GM13977 (cell line): ENCODE measurements at regions not wholly inside any gene's neighbourhood (a gene's known extent, or its start where the extent isn't known, plus 50 kb on each side); places are given as distances from the start of the nearest gene placed in this dataset.

ENCODE experiments used
- DNase-seq: peaks from one replicate; pipeline ENCODE4 v3.0.0; 2012; ENCODE audit warnings: low spot score
- in situ Hi-C: fragments of 300-500 bp; cut with MboI; formaldehyde crosslinking; loops from one replicate; pipeline ENCODE4 v1.12.0; 2022; ENCODE audit warnings: low sequenced_read_pairs, low pct_unique_long_range_greater_than_20kb, mixed read lengths, inconsistent platforms; ENCODE audit not compliant: unreplicated experiment
- TF ChIP-seq, protein P1 (sequence below): IDR thresholded peaks from 2 replicates; pipeline ENCODE4 v1.5.1; 2012; ENCODE audit warnings: mild to moderate bottlenecking, control low read depth; ENCODE audit not compliant: insufficient read depth; ENCODE audit errors: extremely low read depth, missing control alignments

DNA sequence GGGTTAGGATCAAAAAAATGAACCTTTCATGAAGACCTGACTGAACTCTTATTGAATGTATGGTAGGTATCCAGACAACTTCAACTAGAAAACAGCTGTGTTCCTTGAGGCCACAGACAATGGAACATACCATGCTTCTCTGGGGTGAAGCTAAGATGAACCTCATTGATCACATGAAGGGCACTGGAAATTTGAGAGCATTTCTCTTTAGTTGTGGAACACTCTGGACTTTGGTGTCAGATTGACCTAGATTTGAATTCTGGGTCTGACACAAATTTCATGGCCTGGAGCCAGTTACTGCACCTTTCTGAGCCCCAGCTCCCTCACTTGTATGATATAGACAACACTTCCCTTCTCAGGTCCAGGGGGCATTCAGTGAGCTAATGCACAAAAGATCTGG, 411.2 kb upstream of the ID2 start:
- DNase-seq, result no peak
- in situ Hi-C loops, result no loop called here
- TF ChIP-seq, protein P1, sequence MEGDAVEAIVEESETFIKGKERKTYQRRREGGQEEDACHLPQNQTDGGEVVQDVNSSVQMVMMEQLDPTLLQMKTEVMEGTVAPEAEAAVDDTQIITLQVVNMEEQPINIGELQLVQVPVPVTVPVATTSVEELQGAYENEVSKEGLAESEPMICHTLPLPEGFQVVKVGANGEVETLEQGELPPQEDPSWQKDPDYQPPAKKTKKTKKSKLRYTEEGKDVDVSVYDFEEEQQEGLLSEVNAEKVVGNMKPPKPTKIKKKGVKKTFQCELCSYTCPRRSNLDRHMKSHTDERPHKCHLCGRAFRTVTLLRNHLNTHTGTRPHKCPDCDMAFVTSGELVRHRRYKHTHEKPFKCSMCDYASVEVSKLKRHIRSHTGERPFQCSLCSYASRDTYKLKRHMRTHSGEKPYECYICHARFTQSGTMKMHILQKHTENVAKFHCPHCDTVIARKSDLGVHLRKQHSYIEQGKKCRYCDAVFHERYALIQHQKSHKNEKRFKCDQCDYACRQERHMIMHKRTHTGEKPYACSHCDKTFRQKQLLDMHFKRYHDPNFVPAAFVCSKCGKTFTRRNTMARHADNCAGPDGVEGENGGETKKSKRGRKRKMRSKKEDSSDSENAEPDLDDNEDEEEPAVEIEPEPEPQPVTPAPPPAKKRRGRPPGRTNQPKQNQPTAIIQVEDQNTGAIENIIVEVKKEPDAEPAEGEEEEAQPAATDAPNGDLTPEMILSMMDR, result no peak

DNA sequence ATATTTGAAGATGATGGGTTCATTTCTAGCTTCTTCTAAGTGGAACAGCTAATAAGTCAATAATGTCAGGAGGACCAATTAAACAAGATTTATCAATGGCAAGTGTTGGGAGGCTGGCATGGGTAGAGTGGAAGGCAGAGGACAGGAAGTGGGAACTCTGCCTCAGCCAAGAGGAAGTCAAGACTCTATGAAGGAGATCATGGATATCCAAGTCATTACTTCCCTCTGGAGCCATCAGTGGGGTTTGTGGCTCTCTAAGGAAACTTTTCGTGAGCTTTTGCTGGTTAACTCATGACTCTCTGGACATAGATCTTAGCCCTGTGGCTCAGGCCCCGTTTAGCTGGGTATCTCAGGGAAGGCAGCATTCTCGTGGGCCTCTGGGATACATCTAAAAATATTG, 410.4 kb upstream of the ID2 start:
- TF ChIP-seq, protein P1, result no peak
- DNase-seq, result no peak
- in situ Hi-C loops, result no loop called here

DNA sequence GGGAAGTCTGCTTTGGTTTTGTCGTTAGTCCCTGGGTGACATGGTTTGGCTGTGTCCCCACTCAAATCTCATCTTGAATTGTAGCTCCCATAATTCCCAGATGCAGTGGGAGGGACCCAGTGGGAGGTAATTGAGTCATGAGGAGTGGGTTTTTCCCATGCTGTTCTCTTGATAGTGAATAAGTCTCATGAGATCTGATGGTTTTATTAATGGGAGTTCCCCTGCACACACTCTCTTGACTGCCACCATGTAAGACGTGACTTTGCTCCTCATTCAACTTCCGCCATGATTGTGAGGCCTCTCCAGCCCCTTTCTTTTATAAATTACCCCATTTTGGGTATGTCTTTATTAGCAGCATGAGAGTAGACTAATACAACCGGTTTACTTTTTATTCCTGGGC, 405.8 kb upstream of the ID2 start:
- in situ Hi-C loops, result no loop called here
- DNase-seq, result no peak
- TF ChIP-seq, protein P1, result no peak

DNA sequence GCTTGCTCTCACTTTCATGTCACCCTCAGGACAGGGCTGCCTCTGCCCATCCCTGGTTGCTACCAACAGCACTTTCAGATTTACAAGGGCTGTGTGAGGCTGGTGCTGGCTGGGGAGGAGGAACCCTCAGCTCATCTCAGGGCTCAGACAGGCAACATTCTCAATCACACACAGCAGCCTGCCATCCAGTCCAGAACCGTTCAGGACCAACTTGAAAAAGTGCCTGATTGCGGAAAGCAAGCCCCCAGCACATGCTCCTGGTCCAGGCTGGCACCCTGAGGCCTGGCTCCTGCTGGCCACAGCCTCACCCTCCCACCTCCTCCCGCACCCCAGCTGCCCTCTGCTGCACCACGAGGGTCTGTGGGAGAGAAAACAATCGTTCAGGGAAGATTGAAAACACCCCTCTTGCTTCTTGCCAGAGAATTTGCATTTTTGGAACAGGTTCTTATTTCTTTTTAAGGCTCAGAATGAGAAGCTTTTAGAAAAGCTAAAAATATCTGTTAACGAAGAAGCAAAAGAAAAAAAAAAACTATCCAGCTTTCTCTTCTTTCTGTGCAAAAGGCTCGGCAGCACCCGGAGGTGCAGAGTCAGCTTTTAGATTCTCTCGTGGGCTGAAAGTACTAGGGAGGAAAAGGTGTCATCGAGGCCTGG, 403.8 kb upstream of the ID2 start:
- DNase-seq, result no peak
- in situ Hi-C loops, result no loop called here
- TF ChIP-seq, protein P1, result no peak

DNA sequence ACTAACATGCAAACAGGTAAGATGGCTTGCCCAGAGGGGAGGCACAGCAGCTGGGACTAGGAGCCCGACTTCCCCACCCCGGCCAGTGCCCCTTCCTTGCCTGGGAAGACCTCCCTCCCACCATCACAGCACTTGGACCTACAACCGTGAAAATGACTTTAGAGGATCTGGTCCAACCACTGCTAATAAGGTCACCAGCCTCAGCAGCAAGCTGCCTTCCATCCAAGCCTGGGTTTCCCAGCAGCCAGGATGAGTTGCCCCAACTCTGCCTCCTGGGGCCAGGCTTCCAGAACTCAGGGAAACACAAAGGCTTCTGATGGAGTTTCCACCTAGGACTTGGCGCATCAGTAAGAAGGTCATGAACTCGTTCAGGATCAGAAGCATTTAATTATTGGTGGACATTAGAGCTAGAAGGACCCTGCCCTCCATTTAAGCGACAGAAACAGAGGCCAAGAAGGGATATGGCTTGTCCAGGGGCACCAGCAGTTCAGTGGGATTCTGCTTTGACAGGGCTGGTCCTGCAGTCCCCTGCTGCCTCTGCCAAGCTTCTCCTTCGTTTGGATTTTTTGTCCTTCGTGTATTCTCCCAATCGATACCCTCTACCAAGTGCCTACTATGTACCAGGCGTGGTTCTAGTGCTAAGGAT, 403.0 kb upstream of the ID2 start:
- in situ Hi-C loops, result no loop called here
- no peak for DNase-seq
- TF ChIP-seq, protein P1, result no peak

DNA sequence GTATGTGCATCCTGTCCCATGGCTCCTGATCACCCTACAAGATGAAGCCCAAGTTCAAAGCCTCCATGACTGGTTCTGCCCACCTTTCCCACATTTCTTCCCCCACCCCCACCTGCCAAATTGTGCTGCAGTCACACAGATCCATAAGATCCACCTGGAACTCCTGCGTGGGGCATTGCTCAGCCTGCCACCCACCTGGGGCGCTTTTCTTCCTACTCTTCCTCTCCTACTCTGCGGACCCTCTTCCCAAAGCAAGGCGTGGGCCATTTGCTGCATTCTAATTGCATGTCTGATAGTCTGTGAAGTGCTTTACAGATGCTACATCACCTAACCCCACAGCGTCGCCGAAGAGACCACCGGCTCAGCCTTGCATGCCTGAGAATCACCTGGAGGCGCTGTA, 402.4 kb upstream of the ID2 start:
- TF ChIP-seq, protein P1, result no peak
- no peak for DNase-seq

DNA sequence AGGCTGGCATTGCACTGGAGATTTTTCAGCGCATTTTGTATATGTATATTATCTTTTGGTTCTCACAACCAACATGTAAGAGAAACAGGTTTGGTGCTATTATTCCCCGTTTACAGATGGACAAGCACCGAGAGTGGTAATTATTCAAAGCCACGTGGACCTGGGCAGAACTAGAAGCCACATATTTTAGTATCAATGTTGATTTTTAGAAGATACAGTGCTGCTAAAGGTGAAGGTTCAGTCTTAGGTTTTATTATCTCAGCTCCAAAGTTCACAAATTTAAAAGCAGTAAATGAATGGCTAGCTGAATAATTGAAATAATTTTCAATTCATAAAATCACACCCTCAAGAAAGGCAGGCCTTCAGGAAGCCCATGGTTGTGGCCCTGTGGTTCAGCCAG, 400.6 kb upstream of the ID2 start:
- in situ Hi-C loops, result no loop called here
- DNase-seq, result no peak
- TF ChIP-seq, protein P1, result no peak

More for the DNA sequence above, 402.4 kb upstream of the ID2 start:
- in situ Hi-C loops, result no loop called here
